Activated CD8-positive, alpha-beta memory T cell treated with anti-CD3 and anti-CD28 coated beads, Interleukin-2, amount 50 U/mL, for 1 hour (primary cell): ENCODE measurements at regions not wholly inside any gene's neighbourhood (a gene's known extent, or its start where the extent isn't known, plus 50 kb on each side); places are given as distances from the start of the nearest gene placed in this dataset.

Experiments
- DNase-seq: peaks from one replicate; pipeline ENCODE4 v3.0.0-alpha.2; 2020; ENCODE audit errors: extremely low read depth

DNA sequence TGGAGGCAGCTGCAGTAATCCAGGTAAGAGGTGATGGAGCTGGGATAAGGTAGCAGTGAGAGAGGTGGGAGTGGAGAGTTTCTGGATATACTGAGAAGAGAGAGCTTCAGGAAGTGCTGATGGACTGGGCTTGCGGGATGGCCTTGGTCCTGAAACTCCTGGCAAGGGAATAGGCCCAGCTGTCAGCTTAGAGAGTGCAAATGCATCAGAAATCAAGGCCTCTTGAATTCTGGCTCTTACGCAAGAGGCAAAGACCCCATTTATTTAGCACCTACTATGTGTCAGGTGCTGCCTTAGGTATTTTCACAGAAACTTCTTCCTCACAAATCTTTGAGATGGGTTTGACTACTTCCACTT lies 227.2 kb upstream of the MAP3K1 start:
- DNase-seq: no peak

DNA sequence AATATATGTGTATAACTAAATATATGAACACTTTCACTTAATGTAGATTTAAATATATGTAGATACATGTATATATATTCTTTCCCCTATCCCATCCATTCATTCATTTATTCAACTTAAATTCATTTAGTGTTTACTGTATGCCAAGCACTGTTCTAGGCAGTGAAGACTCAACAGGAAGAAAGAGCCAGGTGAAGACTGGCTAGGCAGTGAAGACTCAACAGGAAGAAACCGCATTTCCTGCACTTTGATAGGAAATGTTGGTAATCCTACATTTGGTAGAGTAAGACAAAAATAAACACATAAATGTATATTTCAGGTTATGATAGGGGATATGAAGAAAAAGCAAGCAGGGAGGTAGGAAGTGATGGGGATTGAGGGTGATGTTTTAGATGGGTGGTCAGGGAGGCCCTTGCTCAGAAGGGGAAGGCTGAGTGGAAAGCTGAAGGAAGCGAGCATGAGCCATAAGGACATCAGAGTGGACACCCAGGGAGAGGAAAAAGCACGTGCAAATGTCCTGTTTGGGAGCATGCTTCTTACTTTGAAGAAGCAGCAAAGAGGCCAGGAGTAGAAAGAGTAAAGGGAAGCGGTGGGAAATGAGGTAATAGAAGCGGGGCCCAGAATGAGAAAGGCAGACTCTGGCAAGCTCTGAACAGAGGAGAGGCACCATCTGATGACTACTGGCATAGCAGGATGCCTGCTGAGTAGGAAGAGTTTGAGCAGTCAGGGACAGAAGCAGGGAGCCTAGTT lies 227.8 kb upstream of the MAP3K1 start:
- no peak for DNase-seq

DNA sequence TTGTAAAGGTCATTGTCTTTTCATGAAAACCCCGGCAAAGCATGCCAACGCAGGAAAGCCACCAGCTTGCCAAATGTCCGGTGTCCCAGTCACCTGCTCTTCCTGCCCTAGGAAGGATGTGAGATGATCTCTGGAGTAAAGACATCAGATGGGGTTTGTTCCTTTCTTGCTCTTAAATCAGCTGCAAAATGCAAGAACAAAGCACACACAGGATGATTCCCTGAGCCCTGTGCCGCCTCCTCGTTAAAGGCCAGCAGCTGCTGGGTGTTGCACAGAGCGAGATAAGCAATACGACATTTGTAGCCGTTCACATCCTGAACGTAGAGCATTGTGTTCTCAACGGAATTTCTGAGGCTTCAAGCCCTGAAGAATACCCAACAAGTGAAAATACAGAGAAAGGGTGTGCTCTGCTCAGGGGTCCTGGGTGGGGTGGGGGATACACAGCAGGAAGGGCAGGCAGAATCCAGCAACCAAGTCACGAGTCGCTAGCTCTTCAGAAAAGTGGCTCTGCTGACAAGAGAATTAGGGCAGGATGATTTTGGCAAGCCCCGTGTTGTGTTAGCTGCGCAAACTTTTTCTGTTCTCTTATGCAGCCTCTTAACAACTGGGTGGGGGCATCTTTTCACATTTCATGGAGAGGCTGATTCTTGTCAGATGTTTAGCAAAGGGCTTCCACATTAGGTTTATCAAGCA lies 229.2 kb upstream of the MAP3K1 start:
- DNase-seq: no peak

DNA sequence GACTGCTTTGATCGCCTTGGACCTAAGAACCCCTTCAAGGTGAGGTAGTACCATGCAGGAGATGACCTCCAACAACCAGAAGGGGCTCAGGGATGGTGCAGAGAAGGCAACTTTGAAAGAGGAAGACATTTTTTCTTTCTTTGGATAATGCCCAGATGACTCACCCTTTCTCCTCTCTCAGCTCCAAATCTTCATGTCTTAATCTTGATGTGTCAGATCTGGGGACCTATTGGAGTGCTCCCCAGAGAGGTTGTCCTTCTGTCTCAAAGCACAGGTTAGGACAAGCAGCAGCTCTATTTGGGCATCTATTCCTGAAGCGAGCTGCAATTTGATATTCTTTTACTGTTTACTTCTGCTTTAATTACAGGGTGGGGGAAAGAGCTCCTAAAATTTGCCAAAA lies 229.9 kb upstream of the MAP3K1 start:
- DNase-seq: no peak

DNA sequence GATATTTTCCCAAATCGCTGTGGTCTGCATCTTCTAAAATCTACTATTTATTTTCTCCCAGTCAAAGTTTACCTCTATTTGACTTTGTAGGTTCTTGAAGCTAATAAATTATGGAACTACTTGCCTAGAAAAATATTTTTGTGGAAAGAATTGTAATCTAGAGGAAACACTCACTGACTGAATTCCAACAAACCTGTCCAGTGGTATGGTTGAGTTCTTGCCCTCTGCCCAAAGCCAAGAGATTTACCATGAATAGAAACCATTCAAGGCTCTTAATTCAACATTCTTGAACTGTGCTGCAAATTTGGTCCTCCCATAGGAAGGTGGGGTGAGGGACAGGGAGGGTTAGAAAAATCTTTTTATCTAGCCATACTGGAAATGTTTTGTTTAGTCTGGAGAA lies 233.9 kb upstream of the MAP3K1 start:
- DNase-seq: no peak

DNA sequence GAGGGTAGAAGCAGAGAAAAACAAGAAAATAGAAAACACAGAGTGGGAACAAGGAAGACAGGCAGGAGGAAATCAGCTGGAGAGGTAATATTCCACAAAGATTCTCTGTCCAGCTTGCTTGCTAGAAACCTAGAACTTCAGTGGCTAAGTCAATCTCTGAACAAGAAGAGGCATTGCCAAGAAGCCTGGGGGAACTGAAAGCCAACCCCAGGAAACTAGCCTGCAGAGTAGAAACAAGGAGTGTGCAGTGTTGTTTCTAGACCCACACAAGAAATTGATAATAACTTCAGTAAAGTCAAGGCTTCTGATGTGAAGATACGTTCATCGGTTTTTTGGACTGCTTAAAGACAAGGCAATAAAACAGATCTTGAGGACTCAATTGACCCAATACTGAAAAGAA lies 234.5 kb upstream of the MAP3K1 start:
- no peak for DNase-seq

DNA sequence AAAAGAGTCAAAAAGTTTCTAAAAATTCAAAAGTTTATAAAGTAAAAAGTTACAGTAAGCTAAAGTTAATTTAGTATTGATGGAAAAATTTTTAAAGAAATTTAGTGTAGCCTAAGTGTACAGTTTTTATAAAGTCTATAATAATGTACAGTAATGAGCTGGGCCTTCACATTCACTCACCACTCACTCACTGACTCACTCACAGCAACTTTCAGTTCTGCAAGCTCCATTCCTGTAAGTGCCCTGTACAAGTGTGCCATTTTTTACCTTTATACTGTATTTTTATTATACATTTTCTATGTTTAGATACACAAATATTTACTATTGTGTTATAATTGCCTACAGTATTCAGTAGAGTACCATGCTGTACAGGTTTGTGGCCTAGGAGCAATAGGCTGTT lies 239.5 kb upstream of the MAP3K1 start:
- no peak for DNase-seq

DNA sequence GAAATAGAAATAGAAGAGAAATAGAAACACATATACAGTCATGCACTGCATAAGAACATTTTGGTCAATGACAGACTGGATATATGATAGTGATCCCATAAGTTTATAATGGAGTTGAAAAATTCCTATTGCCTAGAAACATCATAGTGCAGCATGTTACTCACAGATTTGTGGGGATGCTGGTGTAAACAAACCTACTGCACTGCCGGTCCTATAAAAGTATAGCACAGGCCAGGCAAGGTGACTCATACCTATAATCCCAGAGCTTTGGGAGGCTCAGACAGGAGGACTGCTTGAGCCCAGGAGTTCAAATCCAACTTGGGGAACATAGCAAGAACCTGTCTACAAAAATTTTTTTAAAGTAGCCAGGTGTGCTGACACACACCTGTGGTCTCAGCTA lies 240.6 kb upstream of the MAP3K1 start:
- DNase-seq: no peak

DNA sequence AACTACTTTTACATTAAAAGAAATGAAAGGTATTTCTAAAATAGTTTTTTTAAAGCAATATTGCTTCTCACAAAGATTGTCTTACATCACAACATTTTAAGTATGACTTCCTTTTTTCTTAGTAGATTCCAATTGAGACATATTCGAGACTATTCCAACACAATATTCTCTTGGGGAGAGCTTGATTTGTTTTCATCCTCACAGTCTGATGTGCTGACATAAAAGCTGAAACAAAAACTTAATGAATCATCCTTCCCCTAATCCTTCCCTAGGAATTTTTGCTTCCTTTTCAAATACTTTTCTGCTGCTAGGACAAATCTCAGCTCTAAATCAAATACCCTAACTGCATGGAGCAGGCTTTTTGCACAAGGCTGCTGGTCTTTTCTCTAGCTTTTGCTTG lies 245.8 kb upstream of the MAP3K1 start:
- DNase-seq: no peak

DNA sequence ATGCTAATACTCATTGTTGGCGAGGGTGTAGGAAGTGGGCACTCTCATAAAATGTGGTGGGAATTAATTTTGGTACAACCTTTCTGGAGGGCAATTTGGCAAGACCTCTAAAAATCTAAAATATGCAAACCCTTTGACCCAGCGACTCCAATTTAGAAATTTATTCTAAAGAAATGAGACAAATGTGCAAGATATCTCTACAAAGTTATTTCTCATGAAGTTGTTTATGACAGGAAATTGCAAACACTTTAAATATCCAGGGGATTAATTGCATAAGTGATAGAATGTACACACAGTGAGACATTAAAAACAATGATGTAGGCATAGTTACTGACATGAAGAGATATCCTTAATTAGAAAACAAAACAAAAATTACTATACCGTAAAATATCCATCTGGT lies 246.3 kb upstream of the MAP3K1 start:
- no peak for DNase-seq

DNA sequence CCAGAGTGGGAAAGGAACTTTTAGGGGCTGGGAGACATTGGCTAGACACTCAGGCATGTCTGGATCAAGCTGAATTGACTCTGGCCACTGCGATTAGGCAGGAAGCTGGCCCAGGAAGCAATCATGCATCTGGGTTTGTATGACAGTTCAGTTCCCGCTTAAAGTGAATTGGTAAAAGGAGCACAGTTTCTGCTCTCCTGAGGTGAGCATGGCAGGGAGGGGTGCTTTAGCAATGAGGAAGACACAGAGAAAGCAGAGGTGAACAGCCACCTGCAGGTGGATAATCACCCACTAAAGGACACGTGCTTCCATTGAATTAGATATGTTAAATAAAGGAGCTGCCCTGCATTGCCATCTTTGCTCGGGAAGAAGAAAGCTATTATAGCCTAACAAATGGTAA lies 248.1 kb upstream of the MAP3K1 start:
- DNase-seq: no peak

DNA sequence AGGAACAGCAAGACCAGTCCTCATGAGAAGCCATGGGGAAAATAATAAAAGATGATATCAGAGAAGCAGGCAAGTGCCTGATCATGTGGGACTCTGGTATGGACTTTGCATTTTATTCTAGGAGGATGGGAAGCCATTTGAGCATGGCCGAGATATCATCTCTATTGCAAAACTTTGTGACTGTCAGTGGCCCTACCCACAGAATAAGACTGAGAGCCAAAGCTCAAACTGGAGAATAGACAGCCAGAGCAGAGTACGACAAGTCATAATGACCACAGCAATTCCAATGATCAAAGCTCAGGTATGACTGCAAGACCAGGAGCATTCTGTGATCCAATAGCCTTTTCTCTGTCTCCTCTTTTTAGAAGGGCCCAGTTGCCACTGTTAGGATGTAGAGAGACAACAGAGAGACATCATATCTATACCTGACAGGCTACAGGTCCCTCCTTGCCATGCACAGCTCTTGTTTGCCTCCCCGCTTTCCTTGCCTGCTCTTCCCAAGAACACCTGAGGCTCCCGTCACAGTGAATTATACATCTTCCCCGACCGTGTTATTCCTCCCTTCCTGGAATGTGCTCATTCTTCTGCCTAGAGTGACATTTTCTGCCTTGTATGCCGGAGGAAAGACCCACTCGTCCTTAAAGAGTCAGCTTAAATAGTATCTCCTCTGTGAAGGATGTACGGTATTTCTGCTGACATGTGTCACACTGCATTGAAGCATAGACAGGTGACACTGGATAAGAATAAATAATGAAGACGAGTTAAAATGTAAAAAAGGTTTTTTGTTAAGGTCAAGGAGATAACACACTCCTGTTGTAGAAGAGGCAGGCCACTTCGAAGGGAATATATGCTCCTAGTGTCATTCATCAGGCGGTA lies 248.7 kb upstream of the MAP3K1 start:
- no peak for DNase-seq

DNA sequence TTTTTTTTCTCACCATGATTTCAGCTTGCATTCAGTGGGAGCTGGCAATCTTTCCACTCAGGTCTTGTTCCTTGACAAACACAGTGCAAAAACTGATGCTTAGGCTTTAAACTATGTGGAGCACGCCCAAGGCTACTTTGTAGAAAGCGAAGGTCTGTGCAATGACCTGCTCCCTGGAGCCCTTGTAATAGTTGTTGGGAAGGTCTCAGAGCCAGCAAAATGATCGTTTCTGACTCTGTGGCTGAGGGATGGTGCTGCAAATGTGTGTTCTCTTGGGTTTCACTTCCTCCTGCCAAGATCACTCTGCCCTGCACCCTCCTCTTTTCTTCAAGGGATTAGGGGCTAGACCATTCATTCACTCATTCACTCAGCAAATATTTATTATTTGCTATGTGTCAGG lies 249.7 kb upstream of the MAP3K1 start:
- DNase-seq: no peak

DNA sequence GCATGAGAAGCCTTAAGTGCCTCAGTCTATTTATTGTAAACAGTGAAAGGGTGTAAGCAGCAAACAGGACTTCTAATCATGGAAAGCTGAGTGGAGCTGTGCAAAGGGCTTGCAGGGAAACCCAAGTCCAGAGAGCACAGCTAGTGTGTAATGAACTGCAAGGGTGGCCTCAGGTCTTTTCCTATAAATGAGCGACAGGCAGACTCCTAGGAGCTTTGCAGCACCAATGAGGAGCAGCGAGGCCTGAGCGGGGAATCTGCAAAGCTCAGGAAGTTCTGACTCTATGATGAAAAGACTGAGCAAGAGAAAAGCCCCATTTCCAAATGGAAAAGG lies 250.1 kb upstream of the MAP3K1 start:
- no peak for DNase-seq

DNA sequence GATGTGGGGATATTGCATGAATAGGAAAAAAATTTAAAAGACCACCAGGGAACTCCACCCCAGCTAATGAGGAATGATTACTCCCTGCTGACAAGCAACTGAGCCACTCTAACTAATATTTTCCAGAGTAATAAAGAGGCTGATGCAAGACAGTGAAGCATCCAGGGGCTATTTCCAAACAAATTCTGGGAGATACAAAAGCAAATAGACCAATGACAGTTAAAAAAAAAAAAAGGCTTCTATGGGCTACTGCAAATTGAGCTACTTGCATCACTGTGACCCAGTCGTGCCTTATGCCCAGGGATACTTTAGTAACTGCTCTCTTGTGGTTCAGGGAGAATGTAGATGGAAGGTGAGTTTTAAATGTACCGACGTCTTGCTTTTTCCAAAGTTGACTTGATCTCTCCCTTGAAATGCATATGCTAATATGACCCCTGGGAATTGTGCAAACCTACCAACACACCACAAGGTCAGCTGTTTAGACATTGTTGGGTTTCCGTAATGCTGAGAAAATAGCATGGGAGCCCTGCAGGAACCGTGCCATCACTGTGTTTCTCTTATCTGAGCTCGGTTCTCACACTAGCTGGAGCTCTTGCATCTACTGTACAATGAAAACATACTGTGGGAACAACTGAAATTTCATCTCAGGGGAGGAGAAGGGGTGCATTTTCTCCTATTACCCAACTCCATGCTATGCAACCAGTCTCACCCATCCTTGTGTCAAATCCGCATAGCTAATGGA lies 250.6 kb upstream of the MAP3K1 start:
- DNase-seq: no peak

DNA sequence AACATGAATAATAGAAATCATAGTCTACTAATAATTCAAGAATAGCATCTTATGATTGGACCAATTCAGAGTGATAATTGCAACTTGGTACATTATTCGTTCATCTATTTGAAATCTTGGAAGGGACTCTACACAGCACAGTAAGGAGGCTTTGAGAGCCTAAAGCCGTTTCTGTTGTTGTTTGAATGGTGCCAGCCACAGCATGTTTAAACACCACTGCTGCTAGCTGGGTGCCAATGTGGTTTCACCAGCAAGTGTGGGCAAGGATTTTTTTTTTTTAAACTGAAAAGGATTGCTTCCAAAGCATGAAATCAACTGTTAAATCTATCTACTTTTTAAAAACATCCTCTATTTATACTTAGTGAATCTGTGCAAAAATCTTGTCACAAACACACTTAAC lies 253.9 kb upstream of the MAP3K1 start:
- no peak for DNase-seq

DNA sequence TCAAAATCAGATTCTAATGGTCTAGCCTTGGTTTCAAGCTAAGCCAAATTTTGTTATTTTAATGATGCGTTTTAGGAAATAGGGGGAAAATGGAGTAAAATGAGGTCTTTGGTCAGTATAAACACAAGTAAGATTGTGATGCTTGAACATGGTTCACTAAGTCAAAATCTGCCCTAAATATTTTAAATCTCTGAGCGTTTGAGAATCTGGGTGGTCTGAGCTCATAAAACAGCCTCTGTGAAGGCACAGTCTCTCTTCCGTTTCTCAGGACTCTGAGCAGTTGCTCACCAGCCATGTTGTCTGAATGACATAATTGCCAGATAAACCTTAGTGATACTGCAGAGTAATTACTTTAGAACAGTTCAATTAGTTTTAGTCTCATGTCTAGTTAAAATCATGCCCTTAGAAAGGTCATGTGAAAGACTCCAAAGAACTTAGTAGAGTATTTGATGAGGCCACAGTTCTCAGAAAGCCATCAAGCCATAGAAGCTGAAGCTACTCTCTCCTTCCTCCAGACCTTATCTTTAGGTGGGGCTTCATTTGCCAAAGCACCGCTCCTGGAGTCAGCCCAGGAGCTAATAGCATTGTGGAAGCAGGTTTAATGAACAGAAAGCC lies 257.1 kb upstream of the MAP3K1 start:
- DNase-seq: no peak

DNA sequence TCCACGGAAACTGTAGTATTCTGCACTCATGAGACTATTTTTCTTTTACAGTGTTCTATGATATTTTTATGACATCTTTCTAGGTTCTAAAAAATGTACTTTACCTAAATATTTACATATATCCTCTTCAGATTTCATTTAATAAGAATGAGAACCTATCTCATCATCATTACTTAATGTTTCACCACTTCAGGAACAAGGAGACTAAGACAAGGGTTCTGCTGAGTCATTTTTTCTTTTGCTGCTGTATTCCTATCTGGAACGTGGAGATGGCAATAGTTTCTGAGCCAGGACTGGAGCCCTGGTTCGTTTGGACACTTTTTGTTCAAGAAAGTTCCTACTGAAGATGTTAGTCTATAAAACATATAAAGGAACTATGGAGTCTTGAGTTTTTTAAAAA lies 258.2 kb upstream of the MAP3K1 start:
- DNase-seq: no peak

DNA sequence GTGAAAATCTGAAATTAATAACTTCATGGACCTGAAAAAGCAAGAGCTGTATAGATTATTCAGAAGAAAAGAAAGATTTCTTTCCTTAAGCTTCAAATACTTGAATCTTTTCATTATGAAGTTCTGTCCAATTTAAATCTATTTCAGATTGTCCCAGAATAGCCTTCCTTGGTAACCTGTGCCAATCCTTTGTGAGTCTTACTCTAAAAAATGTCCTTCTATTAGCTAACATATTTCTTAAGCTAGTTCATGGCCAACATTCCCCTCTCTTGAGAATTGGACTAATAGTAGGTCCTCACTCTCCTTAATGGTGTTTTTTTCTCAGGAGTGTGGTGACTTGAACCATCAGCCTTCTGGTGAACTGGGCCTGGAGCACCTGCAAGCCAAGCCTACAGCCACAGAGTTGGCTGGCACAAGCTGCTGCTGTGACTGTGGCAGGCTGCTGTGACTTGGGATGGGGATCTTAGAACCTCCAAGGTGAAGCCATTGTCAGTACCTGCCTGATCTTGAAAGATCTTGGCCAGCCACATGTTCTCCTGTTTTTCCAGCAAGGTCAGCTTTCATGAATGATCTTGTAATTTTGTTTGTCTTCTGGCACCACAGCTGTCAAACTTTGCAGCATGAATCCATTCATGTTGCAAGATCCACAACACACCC lies 262.6 kb upstream of the MAP3K1 start:
- DNase-seq: no peak

DNA sequence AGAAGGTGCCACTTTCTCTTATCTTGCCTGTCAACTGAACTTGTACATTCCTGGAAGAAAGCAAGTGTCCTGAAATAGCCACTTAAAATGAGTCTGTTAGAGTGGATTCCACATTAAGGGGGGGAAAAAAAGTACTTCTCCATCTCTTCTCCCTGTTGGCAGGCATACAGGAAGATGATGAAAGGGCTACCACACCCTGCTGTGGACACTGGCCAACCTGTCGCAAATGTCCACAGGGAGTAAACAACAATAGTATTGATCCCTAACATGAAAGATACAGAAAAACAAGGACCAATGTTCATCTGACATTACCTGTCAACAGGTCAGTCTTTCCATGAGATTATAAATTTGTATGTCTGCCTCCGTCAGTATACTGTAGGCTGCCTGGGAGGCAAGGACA lies 265.1 kb upstream of the MAP3K1 start:
- no peak for DNase-seq
